ENCODE measurements at regions not wholly inside any gene's neighbourhood (a gene's known extent, or its start where the extent isn't known, plus 50 kb on each side); places are given as distances from the start of the nearest gene placed in this dataset.

DNA sequence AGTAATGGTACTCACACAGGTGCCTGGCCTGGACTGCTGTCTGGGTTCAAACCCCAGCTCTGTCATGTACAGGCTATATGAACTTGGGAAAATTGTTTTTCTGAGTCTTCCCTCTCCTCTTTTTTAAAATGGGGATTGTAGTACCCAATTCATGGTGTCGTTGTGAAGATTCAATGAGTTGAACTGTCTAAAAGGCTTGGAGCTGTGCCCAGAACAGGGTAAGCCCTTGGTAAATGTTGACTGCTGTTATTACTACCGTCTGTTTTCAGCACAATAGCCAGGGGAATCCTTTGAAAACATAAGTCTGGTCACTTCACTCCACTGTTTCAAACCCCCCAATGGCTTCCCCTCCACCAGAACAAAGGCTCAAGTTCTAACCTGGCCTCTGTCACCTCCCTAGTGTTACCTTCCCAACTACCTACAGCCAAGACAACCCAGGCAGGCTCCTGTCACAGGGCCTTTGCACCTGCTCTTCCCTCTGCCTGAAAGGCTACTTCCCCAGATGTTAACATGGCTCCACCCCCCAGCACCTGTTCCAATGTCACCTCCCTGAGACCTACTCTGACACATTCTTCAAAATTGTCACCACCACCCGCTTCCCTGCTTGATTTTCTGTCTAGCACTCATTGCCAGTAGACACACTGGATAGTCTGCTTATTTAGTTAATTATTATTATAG is 152.8 kb downstream of the CHST1 start:
- TF ChIP-seq CREB1 (IDR thresholded peaks at IDR 0.05; ENCODE audit: low read depth) (no peak), TEAD4 (IDR thresholded peaks at IDR 0.05) (no peak)
- TF ChIP-seq, protein P1, sequence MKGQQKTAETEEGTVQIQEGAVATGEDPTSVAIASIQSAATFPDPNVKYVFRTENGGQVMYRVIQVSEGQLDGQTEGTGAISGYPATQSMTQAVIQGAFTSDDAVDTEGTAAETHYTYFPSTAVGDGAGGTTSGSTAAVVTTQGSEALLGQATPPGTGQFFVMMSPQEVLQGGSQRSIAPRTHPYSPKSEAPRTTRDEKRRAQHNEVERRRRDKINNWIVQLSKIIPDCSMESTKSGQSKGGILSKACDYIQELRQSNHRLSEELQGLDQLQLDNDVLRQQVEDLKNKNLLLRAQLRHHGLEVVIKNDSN (IDR thresholded peaks at IDR 0.05) = no peak

DNA sequence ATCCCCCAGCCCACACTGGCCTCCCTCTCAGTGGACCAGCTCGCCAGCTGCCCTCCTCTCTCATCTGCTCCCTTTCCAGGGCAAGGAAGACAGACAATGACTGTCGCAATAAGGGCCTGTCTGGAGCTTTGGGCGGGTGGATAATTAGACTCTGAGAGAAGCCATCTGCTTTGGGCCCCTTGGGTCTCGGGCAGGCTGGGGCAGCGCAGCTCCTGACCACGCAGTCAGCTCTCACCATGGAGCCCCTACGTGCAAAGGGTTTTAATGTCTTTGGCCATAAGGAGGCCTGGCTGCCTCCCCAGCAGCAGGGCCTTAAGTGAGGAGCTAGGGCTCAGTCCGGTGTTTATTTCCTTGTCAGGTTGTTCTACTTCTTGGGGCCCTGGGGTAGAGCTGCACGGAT is 153.9 kb downstream of the CHST1 start:
- no peak for TF ChIP-seq TEAD4 (IDR thresholded peaks at IDR 0.05)
- TF ChIP-seq ZBTB7A (IDR thresholded peaks at IDR 0.05; ENCODE audit: low read depth) = no peak
- no peak for TF ChIP-seq EGR1 (IDR thresholded peaks at IDR 0.05)
- no peak for TF ChIP-seq TAF1 (IDR thresholded peaks at IDR 0.05; ENCODE audit: low read depth)
- TF ChIP-seq, protein P1 (IDR thresholded peaks at IDR 0.05) = no peak
- TF ChIP-seq, protein P2, sequence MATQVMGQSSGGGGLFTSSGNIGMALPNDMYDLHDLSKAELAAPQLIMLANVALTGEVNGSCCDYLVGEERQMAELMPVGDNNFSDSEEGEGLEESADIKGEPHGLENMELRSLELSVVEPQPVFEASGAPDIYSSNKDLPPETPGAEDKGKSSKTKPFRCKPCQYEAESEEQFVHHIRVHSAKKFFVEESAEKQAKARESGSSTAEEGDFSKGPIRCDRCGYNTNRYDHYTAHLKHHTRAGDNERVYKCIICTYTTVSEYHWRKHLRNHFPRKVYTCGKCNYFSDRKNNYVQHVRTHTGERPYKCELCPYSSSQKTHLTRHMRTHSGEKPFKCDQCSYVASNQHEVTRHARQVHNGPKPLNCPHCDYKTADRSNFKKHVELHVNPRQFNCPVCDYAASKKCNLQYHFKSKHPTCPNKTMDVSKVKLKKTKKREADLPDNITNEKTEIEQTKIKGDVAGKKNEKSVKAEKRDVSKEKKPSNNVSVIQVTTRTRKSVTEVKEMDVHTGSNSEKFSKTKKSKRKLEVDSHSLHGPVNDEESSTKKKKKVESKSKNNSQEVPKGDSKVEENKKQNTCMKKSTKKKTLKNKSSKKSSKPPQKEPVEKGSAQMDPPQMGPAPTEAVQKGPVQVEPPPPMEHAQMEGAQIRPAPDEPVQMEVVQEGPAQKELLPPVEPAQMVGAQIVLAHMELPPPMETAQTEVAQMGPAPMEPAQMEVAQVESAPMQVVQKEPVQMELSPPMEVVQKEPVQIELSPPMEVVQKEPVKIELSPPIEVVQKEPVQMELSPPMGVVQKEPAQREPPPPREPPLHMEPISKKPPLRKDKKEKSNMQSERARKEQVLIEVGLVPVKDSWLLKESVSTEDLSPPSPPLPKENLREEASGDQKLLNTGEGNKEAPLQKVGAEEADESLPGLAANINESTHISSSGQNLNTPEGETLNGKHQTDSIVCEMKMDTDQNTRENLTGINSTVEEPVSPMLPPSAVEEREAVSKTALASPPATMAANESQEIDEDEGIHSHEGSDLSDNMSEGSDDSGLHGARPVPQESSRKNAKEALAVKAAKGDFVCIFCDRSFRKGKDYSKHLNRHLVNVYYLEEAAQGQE (IDR thresholded peaks at IDR 0.05; ENCODE audit: low read depth) = no peak
- no peak for TF ChIP-seq CREB1 (IDR thresholded peaks at IDR 0.05; ENCODE audit: low read depth)
- no peak for TF ChIP-seq YY1 (IDR thresholded peaks at IDR 0.05; ENCODE audit: low read depth)
- TF ChIP-seq, protein P3, sequence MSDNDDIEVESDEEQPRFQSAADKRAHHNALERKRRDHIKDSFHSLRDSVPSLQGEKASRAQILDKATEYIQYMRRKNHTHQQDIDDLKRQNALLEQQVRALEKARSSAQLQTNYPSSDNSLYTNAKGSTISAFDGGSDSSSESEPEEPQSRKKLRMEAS (IDR thresholded peaks at IDR 0.05) = no peak
- no peak for TF ChIP-seq RAD21 (IDR thresholded peaks at IDR 0.05; ENCODE audit: low read depth)
- no peak for TF ChIP-seq NFIC (IDR thresholded peaks at IDR 0.05)
- TF ChIP-seq FOXM1 (IDR thresholded peaks at IDR 0.05; ENCODE audit: borderline replicate concordance, low read depth) = no peak
- no peak for TF ChIP-seq CEBPB (IDR thresholded peaks at IDR 0.05)
- no peak for TF ChIP-seq EP300 (IDR thresholded peaks at IDR 0.05; ENCODE audit: borderline replicate concordance)
- TF ChIP-seq TCF12 (IDR thresholded peaks at IDR 0.05; ENCODE audit: low read depth) = no peak

DNA sequence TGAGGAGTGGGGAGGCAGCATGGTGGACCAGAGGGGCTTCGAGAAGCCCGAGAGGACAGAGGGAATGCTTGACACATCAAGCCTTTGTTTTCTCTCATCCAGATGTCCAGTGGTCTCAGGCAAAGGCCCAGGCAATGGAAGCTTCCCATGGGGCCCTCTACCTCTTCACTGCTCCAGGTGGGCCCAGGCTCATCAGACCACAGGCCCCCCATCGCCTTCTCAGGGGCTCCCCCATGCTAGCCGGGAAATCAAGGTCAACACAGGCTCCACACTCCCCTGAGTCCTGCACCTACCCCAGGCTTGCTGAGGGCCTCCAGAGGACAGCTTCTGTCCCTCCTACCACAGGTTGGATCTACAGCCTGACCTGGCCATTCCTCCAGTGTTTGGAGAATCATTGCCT is 157.5 kb downstream of the CHST1 start:
- TF ChIP-seq NFIC (IDR thresholded peaks at IDR 0.05) = no peak
- TF ChIP-seq ZBTB7A (IDR thresholded peaks at IDR 0.05; ENCODE audit: low read depth) = no peak
- TF ChIP-seq FOXM1 (IDR thresholded peaks at IDR 0.05; ENCODE audit: borderline replicate concordance, low read depth) = no peak
- no peak for TF ChIP-seq EGR1 (IDR thresholded peaks at IDR 0.05)
- TF ChIP-seq RAD21 (IDR thresholded peaks at IDR 0.05; ENCODE audit: low read depth) = no peak
- TF ChIP-seq, protein P1 (IDR thresholded peaks at IDR 0.05) = no peak
- TF ChIP-seq TAF1 (IDR thresholded peaks at IDR 0.05; ENCODE audit: low read depth) = no peak
- TF ChIP-seq EP300 (IDR thresholded peaks at IDR 0.05; ENCODE audit: borderline replicate concordance) = no peak
- TF ChIP-seq YY1 (IDR thresholded peaks at IDR 0.05; ENCODE audit: low read depth) = no peak

DNA sequence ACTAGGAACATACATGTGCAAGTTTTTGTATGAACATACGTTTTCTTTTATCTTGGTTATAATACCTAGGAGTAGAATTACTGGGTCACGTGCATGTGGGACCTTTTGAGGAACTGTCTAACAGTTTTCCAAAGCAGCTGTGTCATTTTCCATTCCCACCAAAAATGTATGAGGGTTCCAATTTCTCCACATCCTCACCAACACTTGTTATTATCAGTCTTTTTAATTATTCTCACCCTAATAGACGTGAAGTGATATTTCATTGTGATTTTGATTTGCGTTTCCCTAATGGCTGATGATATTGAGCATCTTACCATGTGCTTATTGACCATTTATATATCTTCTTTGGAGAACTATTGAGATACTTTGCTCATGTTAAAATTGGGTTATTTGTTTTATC is 162.1 kb downstream of the CHST1 start:
- TF ChIP-seq TAF1 (IDR thresholded peaks at IDR 0.05; ENCODE audit: low read depth) (no peak), CREB1 (IDR thresholded peaks at IDR 0.05; ENCODE audit: low read depth) (no peak), YY1 (IDR thresholded peaks at IDR 0.05; ENCODE audit: low read depth) (no peak), EP300 (IDR thresholded peaks at IDR 0.05; ENCODE audit: borderline replicate concordance) (no peak), TCF12 (IDR thresholded peaks at IDR 0.05; ENCODE audit: low read depth) (no peak), CEBPB (IDR thresholded peaks at IDR 0.05) (no peak), NFIC (IDR thresholded peaks at IDR 0.05) (no peak), TEAD4 (IDR thresholded peaks at IDR 0.05) (no peak), FOXM1 (IDR thresholded peaks at IDR 0.05; ENCODE audit: borderline replicate concordance, low read depth) (no peak), RAD21 (IDR thresholded peaks at IDR 0.05; ENCODE audit: low read depth) (no peak), ZBTB7A (IDR thresholded peaks at IDR 0.05; ENCODE audit: low read depth) (no peak)
- TF ChIP-seq, protein P3 (IDR thresholded peaks at IDR 0.05) = no peak
- TF ChIP-seq, protein P1 (IDR thresholded peaks at IDR 0.05) = no peak
- TF ChIP-seq, protein P2 (IDR thresholded peaks at IDR 0.05; ENCODE audit: low read depth) = no peak

DNA sequence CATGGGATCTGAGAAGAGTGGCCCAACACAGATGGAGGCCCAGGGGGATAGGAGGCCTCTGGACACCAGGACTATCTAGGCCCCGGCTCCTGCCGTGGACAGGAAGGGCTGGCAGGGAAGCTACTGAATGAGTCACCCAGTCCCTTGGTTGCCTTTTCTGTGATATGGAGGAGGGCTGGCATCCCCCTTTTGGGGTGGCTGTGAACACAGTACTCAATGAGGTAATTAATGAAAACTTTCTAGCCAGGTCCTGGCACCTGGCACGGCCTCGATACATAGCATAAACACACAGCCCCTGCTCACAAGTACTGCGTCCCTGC is 163.2 kb downstream of the CHST1 start:
- TF ChIP-seq CEBPB (IDR thresholded peaks at IDR 0.05) (no peak), CREB1 (IDR thresholded peaks at IDR 0.05; ENCODE audit: low read depth) (no peak), YY1 (IDR thresholded peaks at IDR 0.05; ENCODE audit: low read depth) (no peak), RAD21 (IDR thresholded peaks at IDR 0.05; ENCODE audit: low read depth) (no peak), TAF1 (IDR thresholded peaks at IDR 0.05; ENCODE audit: low read depth) (no peak), NFIC (IDR thresholded peaks at IDR 0.05) (no peak), FOXM1 (IDR thresholded peaks at IDR 0.05; ENCODE audit: borderline replicate concordance, low read depth) (no peak), TEAD4 (IDR thresholded peaks at IDR 0.05) (no peak), TCF12 (IDR thresholded peaks at IDR 0.05; ENCODE audit: low read depth) (no peak), EGR1 (IDR thresholded peaks at IDR 0.05) (no peak), ZBTB7A (IDR thresholded peaks at IDR 0.05; ENCODE audit: low read depth) (no peak), EP300 (IDR thresholded peaks at IDR 0.05; ENCODE audit: borderline replicate concordance) (no peak)
- TF ChIP-seq, protein P1 (IDR thresholded peaks at IDR 0.05) = no peak
- TF ChIP-seq, protein P2 (IDR thresholded peaks at IDR 0.05; ENCODE audit: low read depth) = no peak
- TF ChIP-seq, protein P3 (IDR thresholded peaks at IDR 0.05) = no peak

Data from Ishikawa (cell line).